ENCODE measurements at regions not wholly inside any gene's neighbourhood (a gene's known extent, or its start where the extent isn't known, plus 50 kb on each side); places are given as distances from the start of the nearest gene placed in this dataset.

- TF ChIP-seq CTCF (IDR thresholded peaks at IDR 0.05) = no peak
- intact Hi-C loops (cut with DNase I; ENCODE audit: low total_unique reads) = no loop called here
- Histone ChIP-seq H3K36me3 (no peaks in the 10 kb centered on the region), H3K4me3 (no peak overlapping the region), H3K9me3 (no peaks in the 10 kb centered on the region), H3K27me3 (peaks cover 0 to 13% of the 10 kb centered on the region in 2 donors), H3K4me1 (no peaks in the 10 kb centered on the region), H3K27ac (no peak overlapping the region)
- DNase-seq = no peak
Observed at GRCh38 chr10:123480344-123480743, 185.8 kb upstream of the GPR26 start.

DNA sequence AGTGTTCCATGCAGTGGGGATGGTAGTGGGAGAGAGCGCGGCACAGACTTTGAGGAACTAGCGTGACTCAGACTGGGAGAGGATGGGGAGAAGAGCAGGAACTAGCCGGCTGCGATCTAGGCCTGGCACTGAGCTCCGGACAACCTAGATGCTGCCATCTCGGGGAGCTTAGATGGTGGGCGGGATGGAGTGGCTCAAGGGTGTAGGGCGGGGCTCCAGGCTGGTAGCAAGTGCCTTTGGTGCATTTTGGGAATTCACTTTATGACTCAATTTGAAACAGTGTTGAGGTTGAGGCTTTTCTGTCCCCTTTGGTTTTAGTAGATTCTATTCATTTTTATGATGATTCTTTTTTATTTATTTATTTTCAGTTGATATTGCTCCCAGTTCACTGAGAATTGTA is 185.3 kb upstream of the GPR26 start:
- H3K36me3 ChIP-seq = no peaks in the 10 kb centered on the region
- no peak for DNase-seq
- intact Hi-C loops (cut with DNase I; ENCODE audit: low total_unique reads) = no loop called here
- no peak overlapping the region for H3K4me3 ChIP-seq
- no peaks in the 10 kb centered on the region for H3K4me1 ChIP-seq
- peaks cover 0 to 13% of the 10 kb centered on the region in 2 donors for H3K27me3 ChIP-seq
- no peaks in the 10 kb centered on the region for H3K9me3 ChIP-seq
- H3K27ac ChIP-seq = no peak overlapping the region
- no peak for TF ChIP-seq CTCF (IDR thresholded peaks at IDR 0.05)

GRCh38 chr10:123484722-123485121 is 181.4 kb upstream of the GPR26 start:
- no peaks in the 10 kb centered on the region for H3K4me1 ChIP-seq
- TF ChIP-seq CTCF (IDR thresholded peaks at IDR 0.05) = no peak
- no peaks in the 10 kb centered on the region for H3K36me3 ChIP-seq
- H3K9me3 ChIP-seq = no peaks in the 10 kb centered on the region
- no peak overlapping the region for H3K27ac ChIP-seq
- DNase-seq = no peak
- peaks cover 0 to 16% of the 10 kb centered on the region in 2 donors for H3K27me3 ChIP-seq
- intact Hi-C loops (cut with DNase I; ENCODE audit: low total_unique reads) = no loop called here
- no peak overlapping the region for H3K4me3 ChIP-seq

GRCh38 chr10:123485341-123485960 is 180.7 kb upstream of the GPR26 start:
- H3K27ac ChIP-seq = no peak overlapping the region
- no peak for TF ChIP-seq CTCF (IDR thresholded peaks at IDR 0.05)
- H3K4me3 ChIP-seq = no peak overlapping the region
- peaks cover 0 to 18% of the 10 kb centered on the region in 2 donors for H3K27me3 ChIP-seq
- DNase-seq = no peak
- H3K36me3 ChIP-seq = no peaks in the 10 kb centered on the region
- intact Hi-C loops (cut with DNase I; ENCODE audit: low total_unique reads) = no loop called here
- H3K9me3 ChIP-seq = no peaks in the 10 kb centered on the region
- H3K4me1 ChIP-seq = no peaks in the 10 kb centered on the region

DNA sequence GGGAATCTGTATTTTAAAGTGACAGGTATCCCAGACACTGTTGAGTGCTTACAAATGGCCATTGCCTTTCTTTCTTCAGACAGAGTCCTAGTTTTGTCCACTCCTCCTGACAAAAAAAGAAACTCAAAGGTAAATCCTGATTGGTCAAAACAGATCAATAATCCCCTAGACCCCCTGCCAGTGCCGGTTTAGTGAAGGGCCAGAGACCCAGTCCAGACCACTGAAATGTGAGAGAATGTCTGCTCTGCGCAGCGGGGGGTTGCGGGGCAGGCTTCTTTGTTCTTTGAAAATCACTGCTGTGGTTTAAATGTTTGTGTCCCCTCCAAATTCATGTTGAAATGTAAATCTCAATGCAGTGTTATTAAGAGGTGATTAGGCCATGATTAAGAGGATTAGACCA is 177.7 kb upstream of the GPR26 start:
- no peak overlapping the region for H3K27ac ChIP-seq
- no peaks in the 10 kb centered on the region for H3K4me1 ChIP-seq
- no peaks in the 10 kb centered on the region for H3K36me3 ChIP-seq
- no peak overlapping the region for H3K4me3 ChIP-seq
- peaks cover 0 to 19% of the 10 kb centered on the region in 2 donors for H3K27me3 ChIP-seq
- DNase-seq = no peak
- intact Hi-C loops (cut with DNase I; ENCODE audit: low total_unique reads) = no loop called here
- TF ChIP-seq CTCF (IDR thresholded peaks at IDR 0.05) = no peak
- no peaks in the 10 kb centered on the region for H3K9me3 ChIP-seq

GRCh38 chr10:123491364-123491763 is 174.8 kb upstream of the GPR26 start:
- DNase-seq = no peak
- Histone ChIP-seq H3K4me3 (no peak overlapping the region), H3K4me1 (peaks cover 0 to 7% (median under 1%) of the 10 kb centered on the region in 4 donors), H3K27me3 (peaks cover 0 to 19% of the 10 kb centered on the region in 2 donors), H3K27ac (no peak overlapping the region), H3K9me3 (no peaks in the 10 kb centered on the region), H3K36me3 (no peaks in the 10 kb centered on the region)
- no peak for TF ChIP-seq CTCF (IDR thresholded peaks at IDR 0.05)
- intact Hi-C loops (cut with DNase I; ENCODE audit: low total_unique reads) = no loop called here

Measured in tibial artery (tissue), 4 donors.